GM13976 (cell line): ENCODE measurements at regions not wholly inside any gene's neighbourhood (a gene's known extent, or its start where the extent isn't known, plus 50 kb on each side); places are given as distances from the start of the nearest gene placed in this dataset.

Experiments used
- DNase-seq: peaks from one replicate; pipeline ENCODE4 v3.0.0; 2012; ENCODE audit warnings: low spot score
- in situ Hi-C: fragments of 300-500 bp; cut with MboI; formaldehyde crosslinking; loops from one replicate; pipeline ENCODE4 v1.12.0; 2022; ENCODE audit warnings: low sequenced_read_pairs, mixed read lengths, inconsistent platforms; ENCODE audit not compliant: unreplicated experiment
- TF ChIP-seq, protein P1 (sequence below): IDR thresholded peaks from 2 replicates; pipeline ENCODE4 v1.5.1; 2012; ENCODE audit warnings: borderline replicate concordance, mild to moderate bottlenecking; ENCODE audit not compliant: insufficient read depth; ENCODE audit errors: extremely low read depth, missing control alignments, control extremely low read depth

DNA sequence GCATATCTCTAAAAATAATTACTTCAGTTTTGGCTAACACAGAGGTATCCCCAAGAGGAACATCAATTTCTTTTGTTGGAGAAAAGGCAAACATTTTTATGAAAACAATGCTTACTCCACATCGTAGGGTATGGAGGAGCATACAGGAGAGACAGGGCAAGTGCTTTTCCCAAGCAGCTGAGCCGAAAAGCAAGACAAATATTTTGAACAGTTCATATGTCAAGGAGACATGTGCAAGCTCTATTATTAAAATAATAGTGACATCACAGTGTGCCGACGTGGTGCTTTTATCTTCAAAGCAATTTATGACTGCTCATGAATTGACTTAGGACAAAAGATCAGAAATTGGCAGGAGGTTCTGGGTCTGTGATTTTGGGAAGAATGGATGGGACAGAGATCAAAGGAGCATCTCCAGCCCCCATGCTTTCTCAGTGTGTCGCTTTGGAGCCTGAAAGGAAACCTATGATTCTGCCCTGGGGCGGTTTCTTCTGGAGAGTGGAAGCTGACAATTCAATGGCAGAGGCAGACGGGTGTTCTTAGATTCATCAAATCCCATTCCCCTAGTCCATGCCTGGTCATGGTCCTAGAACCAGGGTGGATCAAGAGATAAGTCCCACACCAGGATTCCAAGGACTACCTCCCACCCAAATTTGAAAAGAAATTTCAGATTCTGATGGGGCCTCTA, 97.1 kb downstream of the JCAD start:
- DNase-seq: no peak
- TF ChIP-seq, protein P1, sequence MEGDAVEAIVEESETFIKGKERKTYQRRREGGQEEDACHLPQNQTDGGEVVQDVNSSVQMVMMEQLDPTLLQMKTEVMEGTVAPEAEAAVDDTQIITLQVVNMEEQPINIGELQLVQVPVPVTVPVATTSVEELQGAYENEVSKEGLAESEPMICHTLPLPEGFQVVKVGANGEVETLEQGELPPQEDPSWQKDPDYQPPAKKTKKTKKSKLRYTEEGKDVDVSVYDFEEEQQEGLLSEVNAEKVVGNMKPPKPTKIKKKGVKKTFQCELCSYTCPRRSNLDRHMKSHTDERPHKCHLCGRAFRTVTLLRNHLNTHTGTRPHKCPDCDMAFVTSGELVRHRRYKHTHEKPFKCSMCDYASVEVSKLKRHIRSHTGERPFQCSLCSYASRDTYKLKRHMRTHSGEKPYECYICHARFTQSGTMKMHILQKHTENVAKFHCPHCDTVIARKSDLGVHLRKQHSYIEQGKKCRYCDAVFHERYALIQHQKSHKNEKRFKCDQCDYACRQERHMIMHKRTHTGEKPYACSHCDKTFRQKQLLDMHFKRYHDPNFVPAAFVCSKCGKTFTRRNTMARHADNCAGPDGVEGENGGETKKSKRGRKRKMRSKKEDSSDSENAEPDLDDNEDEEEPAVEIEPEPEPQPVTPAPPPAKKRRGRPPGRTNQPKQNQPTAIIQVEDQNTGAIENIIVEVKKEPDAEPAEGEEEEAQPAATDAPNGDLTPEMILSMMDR: no peak
- in situ Hi-C loops: no loop called here

DNA sequence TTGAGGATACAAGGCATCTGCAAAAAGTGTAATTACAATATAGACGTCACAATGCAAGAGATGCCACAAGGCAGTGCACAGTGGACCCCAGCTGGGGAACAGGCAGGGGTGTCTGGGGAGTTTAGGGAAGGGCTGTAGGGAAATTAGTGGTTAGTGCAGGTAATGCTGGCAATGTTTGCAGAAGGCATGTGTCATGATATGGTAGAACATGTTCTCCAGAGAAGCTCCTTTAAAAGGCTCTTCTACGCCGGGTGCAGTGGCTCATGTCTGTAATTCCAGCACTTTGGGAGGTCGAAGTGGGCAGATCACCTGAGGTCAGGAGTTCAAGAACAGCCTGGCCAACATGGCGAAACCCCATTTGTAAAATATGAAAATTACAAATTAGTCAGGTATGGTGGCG, 98.0 kb downstream of the JCAD start:
- TF ChIP-seq, protein P1: no peak
- no peak for DNase-seq
- in situ Hi-C loops: no loop called here

DNA sequence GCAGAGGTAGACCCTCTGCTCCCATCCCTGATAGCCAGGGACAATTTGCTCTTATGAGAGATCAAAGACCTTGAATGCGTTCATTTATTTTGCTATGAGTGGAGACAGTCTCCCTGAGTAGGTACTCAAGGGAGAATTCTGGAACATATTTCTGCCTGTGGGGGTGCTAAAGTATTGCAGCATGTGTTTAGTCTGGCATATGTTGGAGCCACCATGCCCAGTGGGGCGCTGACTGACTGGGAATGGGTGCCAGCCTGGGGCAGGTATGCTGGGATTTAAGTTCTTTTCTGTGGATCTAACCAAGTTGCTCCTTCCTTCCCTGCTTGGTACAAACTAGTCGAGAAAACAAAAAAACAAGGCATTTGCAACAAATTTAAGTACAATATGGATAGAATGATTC, 99.1 kb downstream of the JCAD start:
- TF ChIP-seq, protein P1: no peak
- in situ Hi-C loops: no loop called here
- DNase-seq: no peak

DNA sequence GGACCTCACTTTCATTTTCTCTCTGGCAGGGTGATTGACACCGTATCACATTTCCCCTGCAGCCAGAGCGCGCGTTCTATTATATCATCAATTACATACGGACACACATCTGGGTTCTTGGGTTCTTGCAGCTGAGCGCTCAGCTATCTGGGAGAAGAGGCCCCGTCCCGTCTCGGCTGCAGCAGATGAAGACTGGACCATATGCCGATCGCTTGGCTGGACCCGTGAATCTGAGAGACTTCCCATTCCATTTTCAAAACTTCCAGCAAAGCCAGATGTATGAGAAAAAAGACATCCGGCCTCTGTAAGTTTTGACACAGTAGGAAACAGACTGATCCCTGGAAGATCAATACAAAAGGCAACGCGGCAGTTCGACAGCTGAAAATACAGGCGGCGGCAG, 99.8 kb downstream of the JCAD start:
- DNase-seq: no peak
- in situ Hi-C loops: no loop called here
- TF ChIP-seq, protein P1: no peak

DNA sequence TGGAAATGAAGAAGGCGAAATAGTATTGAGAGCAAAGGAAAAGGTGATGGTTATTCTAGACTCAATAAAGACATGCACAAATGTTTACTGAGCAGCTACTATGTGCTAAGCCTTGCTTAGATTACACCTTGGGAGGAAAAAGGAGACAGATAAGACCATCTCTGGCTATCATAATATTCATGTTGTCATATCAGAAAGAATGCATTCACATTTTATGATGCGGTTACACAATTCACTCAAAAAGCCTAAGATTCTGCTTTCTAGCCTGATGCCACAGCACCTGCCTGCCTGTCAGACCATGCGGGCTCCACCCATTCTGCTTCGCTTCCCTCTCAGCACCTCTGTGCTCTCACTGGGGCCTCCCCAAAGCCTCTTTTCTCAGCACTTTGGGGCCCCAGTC, 100.9 kb downstream of the JCAD start:
- TF ChIP-seq, protein P1: no peak
- no peak for DNase-seq
- in situ Hi-C loops: no loop called here

DNA sequence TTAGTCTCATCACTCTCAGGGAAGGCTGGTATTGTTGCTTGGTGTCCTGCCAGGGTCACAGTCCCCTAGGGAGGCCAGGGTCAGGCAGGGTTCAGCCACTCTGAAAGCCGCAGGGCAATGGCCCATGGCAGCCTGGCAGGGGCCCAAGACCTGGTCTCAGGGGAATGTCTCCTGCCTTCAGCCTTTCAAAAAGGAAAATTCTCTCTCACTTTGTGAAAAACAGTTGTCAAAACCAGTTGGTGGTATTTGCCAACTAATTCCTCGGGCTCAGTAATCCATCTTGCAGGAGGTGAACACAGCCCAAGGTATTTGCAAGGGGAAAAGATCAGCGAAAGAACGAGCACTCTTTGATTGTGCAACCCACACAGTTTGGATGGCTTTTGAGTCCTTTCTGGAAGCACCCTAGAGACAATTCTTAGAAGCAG, 101.5 kb downstream of the JCAD start:
- no peak for DNase-seq
- in situ Hi-C loops: no loop called here
- TF ChIP-seq, protein P1: no peak
